NCI-H2227 (cell line): ENCODE measurements at regions not wholly inside any gene's neighbourhood (a gene's known extent, or its start where the extent isn't known, plus 50 kb on each side); places are given as distances from the start of the nearest gene placed in this dataset.
"Not testable (repeated sequence)": the region's sequence is repeated elsewhere in the genome, so short reads cannot be mapped to it uniquely, and the experiment has no call there.

Source experiments
- DNase-seq: peaks from one replicate; lab custom pipeline; 2025; ENCODE audit not compliant: unreplicated experiment; lab: John Stamatoyannopoulos, UW

GRCh38 chr12:84406720-84407119 lies 505.9 kb downstream of the SLC6A15 start:
- DNase-seq: not testable (repeated sequence)

GRCh38 chr12:84397846-84398245 lies 514.8 kb downstream of the SLC6A15 start:
- no peak for DNase-seq

GRCh38 chr12:84397263-84397662 lies 515.3 kb downstream of the SLC6A15 start:
- peak; percentile 6 for DNase-seq

- DNase-seq: not testable (repeated sequence)
These were observed 521.4 kb downstream of the SLC6A15 start for GRCh38 chr12:84391176-84391575.

GRCh38 chr12:84384384-84384783 lies 528.2 kb downstream of the SLC6A15 start:
- no peak for DNase-seq

GRCh38 chr12:84382486-84382885 lies 530.1 kb downstream of the SLC6A15 start:
- not testable (repeated sequence) for DNase-seq

GRCh38 chr12:84376320-84376719 lies 536.3 kb downstream of the SLC6A15 start:
- DNase-seq: no peak

- no peak for DNase-seq
These were observed 537.0 kb downstream of the SLC6A15 start for GRCh38 chr12:84375449-84376170.

GRCh38 chr12:84362552-84362897 lies 550.1 kb downstream of the SLC6A15 start:
- no peak for DNase-seq

GRCh38 chr12:84361651-84362551 lies 550.7 kb downstream of the SLC6A15 start:
- no peak for DNase-seq

GRCh38 chr12:84357314-84357713 lies 555.3 kb downstream of the SLC6A15 start:
- DNase-seq: no peak

GRCh38 chr12:84356224-84356623 lies 556.4 kb downstream of the SLC6A15 start:
- DNase-seq: no peak

GRCh38 chr12:84355561-84355960 lies 557.0 kb downstream of the SLC6A15 start:
- DNase-seq: no peak

- DNase-seq: no peak
These were observed 564.0 kb downstream of the SLC6A15 start for GRCh38 chr12:84348582-84348981.

- DNase-seq: no peak
These were observed 571.0 kb downstream of the SLC6A15 start for GRCh38 chr12:84341467-84342193.

- no peak for DNase-seq
These were observed 576.4 kb downstream of the SLC6A15 start for GRCh38 chr12:84336231-84336630.

GRCh38 chr12:84329938-84330337 lies 582.7 kb downstream of the SLC6A15 start:
- peak; percentile 38 for DNase-seq

- no peak for DNase-seq
These were observed 596.7 kb downstream of the SLC6A15 start for GRCh38 chr12:84315926-84316325.

GRCh38 chr12:84313323-84313675 lies 599.3 kb downstream of the SLC6A15 start:
- no peak for DNase-seq

GRCh38 chr12:84308211-84308610 lies 604.4 kb downstream of the SLC6A15 start:
- DNase-seq: no peak

GRCh38 chr12:84305144-84305543 lies 607.5 kb downstream of the SLC6A15 start:
- DNase-seq: no peak

GRCh38 chr12:84294246-84294645 lies 618.4 kb downstream of the SLC6A15 start:
- DNase-seq: no peak
